ENCODE measurements at regions not wholly inside any gene's neighbourhood (a gene's known extent, or its start where the extent isn't known, plus 50 kb on each side); places are given as distances from the start of the nearest gene placed in this dataset.

- TF ChIP-seq CTCF (optimal IDR thresholded peaks at IDR 0.05 in 1 of 3, IDR thresholded peaks at IDR 0.05 in 1 of 3, conservative IDR thresholded peaks at IDR 0.05 in 1 of 3; ENCODE audit: extremely low read depth in 1 of 3, insufficient read depth in 2 of 3, low read length in 3 of 3) (no peak), EZH2 (IDR thresholded peaks at IDR 0.05; ENCODE audit: low read length) (no peak)
These were observed 160.3 kb upstream of the ZIC3 start for GRCh38 chrX:137405449-137406140.

Measured in keratinocyte (primary cell).